CD4-positive, alpha-beta T cell (primary cell): ENCODE measurements at regions not wholly inside any gene's neighbourhood (a gene's known extent, or its start where the extent isn't known, plus 50 kb on each side); places are given as distances from the start of the nearest gene placed in this dataset.
A peak's percentile ranks its signal among the peaks of the same experiment; 100 is the strongest.

ENCODE experiments used
- ATAC-seq: fragments of 200-7000 bp; cut with Tn5 transposase; one replicate; pipeline ENCODE4 v1.10.0; 2022; ENCODE audit warnings: mild to moderate bottlenecking; ENCODE audit not compliant: poor library complexity
- CTCF ChIA-PET: fragments of 350-600 bp; sonication (Branson Sonifier 250); formaldehyde crosslinking; loops from one replicate; lab custom pipeline; 2021; ENCODE audit warnings: antibody characterized with exemption, inconsistent platforms; lab: Charles Lee
- POLR2A ChIA-PET: fragments of 350-600 bp; sonication (Branson Sonifier 250); formaldehyde crosslinking; loops from one replicate; lab custom pipeline; 2021; ENCODE audit warnings: antibody characterized with exemption, inconsistent platforms; lab: Charles Lee
- DNase-seq, 14 experiments: peaks; one replicate each; pipeline ENCODE4 v3.0.0-alpha.2; 2013 to 2020; ENCODE audit warnings: mixed read lengths in 2 of 14
- H3K27ac ChIP-seq, 2 donors: one replicate each; pipeline versions ENCODE4 v1.5.1 to v1.7.0; 2013; ENCODE audit warnings: low read length in 2 of 2, low read depth in 1 of 2, mild to moderate bottlenecking in 1 of 2
- H3K27me3 ChIP-seq, 2 experiments: 1 replicate in 1 of 2; 2 replicates in 1 of 2; pipeline versions ENCODE4 v1.6.1 to v1.7.0; 2013; ENCODE audit warnings: low read length in 2 of 2, control low read depth in 1 of 2, mild to moderate bottlenecking in 1 of 2, moderate library complexity in 1 of 2; ENCODE audit not compliant: insufficient read depth in 2 of 2, control insufficient read depth in 1 of 2
- H3K36me3 ChIP-seq: one replicate; pipeline ENCODE4 v1.6.1; 2013; ENCODE audit warnings: low read length, control low read depth; ENCODE audit not compliant: insufficient read depth
- H3K4me1 ChIP-seq: one replicate; pipeline ENCODE4 v1.6.1; 2013; ENCODE audit warnings: low read length, control low read depth; ENCODE audit not compliant: insufficient read depth
- H3K4me3 ChIP-seq: one replicate; pipeline ENCODE4 v1.5.1; 2013; ENCODE audit warnings: mild to moderate bottlenecking, low read length, moderate library complexity
- H3K9me3 ChIP-seq, 2 experiments: 1 replicate in 1 of 2; 2 replicates in 1 of 2; pipeline versions ENCODE4 v1.6.1 to v1.7.0; 2013; ENCODE audit warnings: low read length in 2 of 2, mild to moderate bottlenecking in 2 of 2, control low read depth in 1 of 2, moderate library complexity in 1 of 2; ENCODE audit not compliant: control insufficient read depth in 1 of 2, insufficient read depth in 1 of 2
- H3K27ac Mint-ChIP-seq: one replicate; pipeline ENCODE4 v1.8.0; 2020; ENCODE audit warnings: mixed read lengths
- H3K27me3 Mint-ChIP-seq: one replicate; pipeline ENCODE4 v1.8.0; 2021; ENCODE audit warnings: mixed read lengths
- H3K36me3 Mint-ChIP-seq: one replicate; pipeline ENCODE4 v1.8.0; 2021; ENCODE audit warnings: low read depth, mixed read lengths
- H3K4me1 Mint-ChIP-seq: one replicate; pipeline ENCODE4 v1.8.0; 2021; ENCODE audit warnings: low read depth, mixed read lengths
- H3K4me3 Mint-ChIP-seq: one replicate; pipeline ENCODE4 v1.8.0; 2020; ENCODE audit warnings: mild to moderate bottlenecking, mixed read lengths
- H3K9me3 Mint-ChIP-seq: one replicate; pipeline ENCODE4 v1.8.0; 2020; ENCODE audit warnings: mixed read lengths
- intact Hi-C, 2 experiments: fragments of 100-400 bp; cut with DNase I in 1 of 2; cut with micrococcal nuclease in 1 of 2; formaldehyde crosslinking; loops; one replicate each; pipeline versions ENCODE4 v1.15.1 to v1.9.0; 2023 to 2025; cut with DNase I, micrococcal nuclease
- TF ChIP-seq, protein P1 (sequence below): fragments of 200-600 bp; IDR thresholded peaks from one replicate; pipeline ENCODE4 v1.8.0; 2022; ENCODE audit warnings: antibody characterized with exemption, mild to moderate bottlenecking

DNA sequence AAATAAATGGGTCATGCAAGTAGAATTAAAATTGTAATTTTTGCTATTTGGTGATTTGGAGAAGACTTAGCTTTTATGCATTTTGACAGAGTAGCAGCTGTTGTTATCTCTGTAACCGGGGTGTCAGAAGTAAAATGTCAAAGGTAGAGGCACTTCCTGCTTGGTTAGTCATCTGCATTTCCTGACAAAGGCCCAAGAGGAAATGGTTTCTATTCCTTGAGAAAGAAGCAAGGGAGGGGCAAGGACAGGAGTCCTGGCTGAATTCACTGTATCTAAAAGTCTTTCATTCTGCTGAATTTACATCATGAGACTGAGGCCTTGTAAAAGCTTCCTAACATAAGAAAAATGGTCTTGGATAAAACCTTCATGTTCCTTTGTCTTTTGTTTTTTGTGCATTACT is 550.9 kb upstream of the BOD1L1 start:
- DNase-seq (peak in 3 of 14 experiments; percentile 17 to 29 (median 17)), ATAC-seq (peak; percentile 34)
- peak overlapping the region; percentile 75 for H3K27ac Mint-ChIP-seq
- no peaks in the 10 kb centered on the region for H3K36me3 Mint-ChIP-seq
- POLR2A ChIA-PET = no interaction called here
- no peaks in the 10 kb centered on the region for H3K27me3 Mint-ChIP-seq
- intact Hi-C loops = no loop called here
- H3K4me1 Mint-ChIP-seq = peaks cover 32% of the 10 kb centered on the region
- Histone ChIP-seq H3K36me3 (no peaks in the 10 kb centered on the region), H3K27ac (no peak overlapping the region), H3K4me1 (peaks cover 10% of the 10 kb centered on the region), H3K4me3 (no peak overlapping the region), H3K9me3 (no peaks in the 10 kb centered on the region), H3K27me3 (no peaks in the 10 kb centered on the region)
- peak overlapping the region; percentile 59 for H3K4me3 Mint-ChIP-seq
- CTCF ChIA-PET = no interaction called here
- TF ChIP-seq, protein P1, sequence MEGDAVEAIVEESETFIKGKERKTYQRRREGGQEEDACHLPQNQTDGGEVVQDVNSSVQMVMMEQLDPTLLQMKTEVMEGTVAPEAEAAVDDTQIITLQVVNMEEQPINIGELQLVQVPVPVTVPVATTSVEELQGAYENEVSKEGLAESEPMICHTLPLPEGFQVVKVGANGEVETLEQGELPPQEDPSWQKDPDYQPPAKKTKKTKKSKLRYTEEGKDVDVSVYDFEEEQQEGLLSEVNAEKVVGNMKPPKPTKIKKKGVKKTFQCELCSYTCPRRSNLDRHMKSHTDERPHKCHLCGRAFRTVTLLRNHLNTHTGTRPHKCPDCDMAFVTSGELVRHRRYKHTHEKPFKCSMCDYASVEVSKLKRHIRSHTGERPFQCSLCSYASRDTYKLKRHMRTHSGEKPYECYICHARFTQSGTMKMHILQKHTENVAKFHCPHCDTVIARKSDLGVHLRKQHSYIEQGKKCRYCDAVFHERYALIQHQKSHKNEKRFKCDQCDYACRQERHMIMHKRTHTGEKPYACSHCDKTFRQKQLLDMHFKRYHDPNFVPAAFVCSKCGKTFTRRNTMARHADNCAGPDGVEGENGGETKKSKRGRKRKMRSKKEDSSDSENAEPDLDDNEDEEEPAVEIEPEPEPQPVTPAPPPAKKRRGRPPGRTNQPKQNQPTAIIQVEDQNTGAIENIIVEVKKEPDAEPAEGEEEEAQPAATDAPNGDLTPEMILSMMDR = no peak
- H3K9me3 Mint-ChIP-seq = no peaks in the 10 kb centered on the region

- H3K9me3 Mint-ChIP-seq = no peaks in the 10 kb centered on the region
- Histone ChIP-seq H3K27ac (no peak overlapping the region), H3K27me3 (no peaks in the 10 kb centered on the region), H3K9me3 (no peaks in the 10 kb centered on the region), H3K4me1 (peaks cover 10% of the 10 kb centered on the region), H3K36me3 (no peaks in the 10 kb centered on the region), H3K4me3 (no peak overlapping the region)
- no peak for ATAC-seq
- no peak overlapping the region for H3K27ac Mint-ChIP-seq
- no peak overlapping the region for H3K4me3 Mint-ChIP-seq
- no peaks in the 10 kb centered on the region for H3K27me3 Mint-ChIP-seq
- CTCF ChIA-PET = no interaction called here
- no peak for DNase-seq
- H3K4me1 Mint-ChIP-seq = peaks cover 32% of the 10 kb centered on the region
- intact Hi-C loops = no loop called here
- TF ChIP-seq, protein P1 = no peak
- H3K36me3 Mint-ChIP-seq = no peaks in the 10 kb centered on the region
- POLR2A ChIA-PET = no interaction called here
Measured at GRCh38 chr4:14180166-14180565, 552.6 kb upstream of the BOD1L1 start.

- ChIA-PET POLR2A (interaction anchor here (0.8 kb wide), 1 partner anchor 1043 kb away, joined by 3 read pairs; no protein-coding TSS in a partner anchor), CTCF (no interaction called here)
- Histone ChIP-seq H3K4me1 (peaks cover 10% of the 10 kb centered on the region), H3K4me3 (no peak overlapping the region), H3K36me3 (no peaks in the 10 kb centered on the region), H3K27me3 (no peaks in the 10 kb centered on the region), H3K9me3 (no peaks in the 10 kb centered on the region), H3K27ac (no peak overlapping the region)
- intact Hi-C loops = no loop called here
- Mint-ChIP-seq H3K36me3 (no peaks in the 10 kb centered on the region), H3K4me3 (no peak overlapping the region), H3K9me3 (no peaks in the 10 kb centered on the region), H3K4me1 (peaks cover 32% of the 10 kb centered on the region), H3K27ac (no peak overlapping the region), H3K27me3 (no peaks in the 10 kb centered on the region)
- TF ChIP-seq, protein P1 = no peak
- ATAC-seq = no peak
- no peak for DNase-seq
Measured at GRCh38 chr4:14180983-14181601, 553.6 kb upstream of the BOD1L1 start.
